CD14-positive monocyte (primary cell): ENCODE measurements at regions not wholly inside any gene's neighbourhood (a gene's known extent, or its start where the extent isn't known, plus 50 kb on each side); places are given as distances from the start of the nearest gene placed in this dataset.

ENCODE experiments used
- DNase-seq, 3 donors: peaks; one replicate each; pipeline ENCODE4 v3.0.0-alpha.2; 2011 to 2022
- H2AFZ ChIP-seq: 2 replicates; pipeline ENCODE4 v1.6.0; 2012; ENCODE audit warnings: mild to moderate bottlenecking, low read depth, low read length, inconsistent platforms; ENCODE audit not compliant: insufficient read depth, poor library complexity, severe bottlenecking
- H3K27ac ChIP-seq, 2 donors: 1 replicate in 1 of 2; 2 replicates in 1 of 2; pipeline ENCODE4 v1.5.1; 2012 to 2013; ENCODE audit warnings: low read length in 2 of 2, control low read depth in 1 of 2, inconsistent platforms in 1 of 2, low read depth in 1 of 2, mild to moderate bottlenecking in 1 of 2
- H3K27me3 ChIP-seq, 2 donors: one replicate each; pipeline versions ENCODE4 v1.6.0 to v1.6.1; 2011 to 2013; ENCODE audit warnings: low read length in 2 of 2; ENCODE audit not compliant: control insufficient read depth in 2 of 2, insufficient read depth in 2 of 2
- H3K36me3 ChIP-seq, 2 donors: replicated peaks in 1 of 2; 1 replicate in 1 of 2; 2 replicates in 1 of 2; pipeline versions ENCODE4 v1.5.1 to v1.6.1; 2012 to 2013; ENCODE audit warnings: low read length in 2 of 2, control low read depth in 1 of 2, inconsistent platforms in 1 of 2, mild to moderate bottlenecking in 1 of 2; ENCODE audit not compliant: insufficient read depth in 2 of 2, control insufficient read depth in 1 of 2
- H3K4me1 ChIP-seq, 2 donors: 1 replicate in 1 of 2; 2 replicates in 1 of 2; pipeline versions ENCODE4 v1.5.1 to v1.6.1; 2012 to 2013; ENCODE audit warnings: low read length in 2 of 2, control low read depth in 1 of 2, inconsistent platforms in 1 of 2, mild to moderate bottlenecking in 1 of 2, moderate library complexity in 1 of 2; ENCODE audit not compliant: insufficient read depth in 2 of 2, control insufficient read depth in 1 of 2
- H3K4me2 ChIP-seq: replicated peaks from 2 replicates; pipeline ENCODE3; 2012; ENCODE audit warnings: low read length, moderate library complexity, mild to moderate bottlenecking; ENCODE audit not compliant: poor library complexity, severe bottlenecking; ENCODE audit errors: extremely low read depth
- H3K4me3 ChIP-seq, 3 experiments: fragments of 200-600 bp in 1 of 3; sonication (generic) in 1 of 3; replicated peaks in 1 of 3; 1 replicate in 2 of 3; 2 replicates in 1 of 3; pipeline ENCODE4 v1.5.1; 2011 to 2013; ENCODE audit warnings: low read length in 3 of 3, mild to moderate bottlenecking in 3 of 3, control low read depth in 2 of 3, low read depth in 2 of 3, inconsistent platforms in 1 of 3, moderate library complexity in 1 of 3
- H3K79me2 ChIP-seq: 2 replicates; pipeline ENCODE4 v1.6.0; 2012; ENCODE audit warnings: mild to moderate bottlenecking, control low read depth, inconsistent platforms, low read length, moderate library complexity; ENCODE audit not compliant: insufficient read depth
- H3K9ac ChIP-seq: 2 replicates; pipeline ENCODE4 v1.6.0; 2017; ENCODE audit warnings: low read length, mild to moderate bottlenecking; ENCODE audit not compliant: insufficient read depth, poor library complexity, severe bottlenecking
- H3K9me3 ChIP-seq, 2 donors: replicated peaks in 1 of 2; 1 replicate in 1 of 2; 2 replicates in 1 of 2; pipeline versions ENCODE4 v1.5.1 to v1.6.1; 2012 to 2013; ENCODE audit warnings: low read length in 2 of 2, control low read depth in 1 of 2; ENCODE audit not compliant: control insufficient read depth in 1 of 2, insufficient read depth in 1 of 2
- H4K20me1 ChIP-seq: 2 replicates; pipeline ENCODE4 v1.6.0; 2012; ENCODE audit warnings: mild to moderate bottlenecking, low read length, control low read depth, moderate library complexity; ENCODE audit not compliant: insufficient read depth
- H3K27ac Mint-ChIP-seq, 7 donors: one replicate each; pipeline ENCODE4 v1.8.0; 2020; ENCODE audit warnings: mild to moderate bottlenecking in 7 of 7, mixed read lengths in 7 of 7, moderate library complexity in 6 of 7, inconsistent platforms in 2 of 7
- H3K27me3 Mint-ChIP-seq, 3 donors: one replicate each; pipeline ENCODE4 v1.8.0; 2021 to 2022; ENCODE audit warnings: low read depth in 3 of 3, mild to moderate bottlenecking in 3 of 3, mixed read lengths in 3 of 3, moderate library complexity in 3 of 3, inconsistent platforms in 1 of 3
- H3K36me3 Mint-ChIP-seq, 2 donors: one replicate each; pipeline ENCODE4 v1.8.0; 2020; ENCODE audit warnings: mixed read lengths in 2 of 2, inconsistent platforms in 1 of 2, mild to moderate bottlenecking in 1 of 2
- H3K4me1 Mint-ChIP-seq: one replicate; pipeline ENCODE4 v1.8.0; 2020; ENCODE audit warnings: mild to moderate bottlenecking, mixed read lengths
- H3K4me3 Mint-ChIP-seq, 2 donors: one replicate each; pipeline ENCODE4 v1.8.0; 2020; ENCODE audit warnings: mild to moderate bottlenecking in 2 of 2, mixed read lengths in 2 of 2, moderate library complexity in 1 of 2
- H3K9me3 Mint-ChIP-seq, 7 donors: one replicate each; pipeline ENCODE4 v1.8.0; 2020 to 2022; ENCODE audit warnings: mixed read lengths in 7 of 7, mild to moderate bottlenecking in 6 of 7, moderate library complexity in 6 of 7, inconsistent platforms in 2 of 7
- CTCF ChIP-seq: fragments of 200-600 bp; IDR thresholded peaks from one replicate; pipeline ENCODE4 v1.8.0; 2022; ENCODE audit warnings: antibody characterized with exemption, mild to moderate bottlenecking
- WGBS: methylation state at CpG from one replicate; pipeline ENCODE4 v1.1.5; 2013; ENCODE audit warnings: missing lambda C conversion rate; ENCODE audit not compliant: insufficient coverage; 5-methylcytosine and 5-hydroxymethylcytosine counted together
- intact Hi-C, 2 donors: fragments of 100-400 bp; cut with micrococcal nuclease; formaldehyde crosslinking; loops; one replicate each; pipeline versions ENCODE4 v1.15.0 to v1.15.1; 2023

GRCh38 chr6:121867095-121867494 is 431.6 kb downstream of the GJA1 start:
- intact Hi-C loops = no loop called here
- DNase-seq = no peak
- H3K9me3 ChIP-seq = peaks cover 0 to 3% of the 10 kb centered on the region in 2 donors
- no peaks in the 10 kb centered on the region for H3K4me1 ChIP-seq
- peaks cover 0 to 4% (median 0%) of the 10 kb centered on the region in 7 donors for H3K9me3 Mint-ChIP-seq
- no peak overlapping the region for H3K9ac ChIP-seq
- H3K36me3 Mint-ChIP-seq = no peaks in the 10 kb centered on the region
- H3K79me2 ChIP-seq = no peaks in the 10 kb centered on the region
- no peak overlapping the region for H3K4me3 ChIP-seq
- no peaks in the 10 kb centered on the region for H3K27me3 ChIP-seq
- no peaks in the 10 kb centered on the region for H4K20me1 ChIP-seq
- H2AFZ ChIP-seq = no peak overlapping the region
- H3K4me3 Mint-ChIP-seq = no peak overlapping the region
- no peak overlapping the region for H3K4me2 ChIP-seq
- WGBS = 100% methylated on average over 1 of the region's 2 CpGs
- no peaks in the 10 kb centered on the region for H3K4me1 Mint-ChIP-seq
- no peak overlapping the region for H3K27ac ChIP-seq
- H3K27ac Mint-ChIP-seq = no peak overlapping the region
- peaks cover 0 to 2% (median 0%) of the 10 kb centered on the region in 3 donors for H3K27me3 Mint-ChIP-seq
- H3K36me3 ChIP-seq = no peaks in the 10 kb centered on the region
- TF ChIP-seq CTCF = no peak

- WGBS = no CpG with 5 or more reads among the region's 1 CpG
- intact Hi-C loops = no loop called here
- no peak for TF ChIP-seq CTCF
Observed at GRCh38 chr6:121868206-121868605, 432.8 kb downstream of the GJA1 start.

More at GRCh38 chr6:121868206-121868605, 432.8 kb downstream of the GJA1 start:
- Histone ChIP-seq H3K4me1 (no peaks in the 10 kb centered on the region), H3K36me3 (no peaks in the 10 kb centered on the region), H3K27ac (no peak overlapping the region), H4K20me1 (no peaks in the 10 kb centered on the region), H3K9ac (no peak overlapping the region), H3K4me2 (no peak overlapping the region), H3K4me3 (no peak overlapping the region), H3K27me3 (no peaks in the 10 kb centered on the region), H3K9me3 (peaks cover 0 to 3% of the 10 kb centered on the region in 2 donors), H3K79me2 (no peaks in the 10 kb centered on the region), H2AFZ (no peak overlapping the region)
- H3K27me3 Mint-ChIP-seq = peaks cover 0 to 2% (median 0%) of the 10 kb centered on the region in 3 donors
- H3K4me3 Mint-ChIP-seq = no peak overlapping the region
- no peaks in the 10 kb centered on the region for H3K36me3 Mint-ChIP-seq
- DNase-seq = no peak
- H3K27ac Mint-ChIP-seq = no peak overlapping the region
- peaks cover 0 to 6% (median 1%) of the 10 kb centered on the region in 7 donors for H3K9me3 Mint-ChIP-seq
- H3K4me1 Mint-ChIP-seq = no peaks in the 10 kb centered on the region
